ENCODE measurements at regions not wholly inside any gene's neighbourhood (a gene's known extent, or its start where the extent isn't known, plus 50 kb on each side); places are given as distances from the start of the nearest gene placed in this dataset.

DNA sequence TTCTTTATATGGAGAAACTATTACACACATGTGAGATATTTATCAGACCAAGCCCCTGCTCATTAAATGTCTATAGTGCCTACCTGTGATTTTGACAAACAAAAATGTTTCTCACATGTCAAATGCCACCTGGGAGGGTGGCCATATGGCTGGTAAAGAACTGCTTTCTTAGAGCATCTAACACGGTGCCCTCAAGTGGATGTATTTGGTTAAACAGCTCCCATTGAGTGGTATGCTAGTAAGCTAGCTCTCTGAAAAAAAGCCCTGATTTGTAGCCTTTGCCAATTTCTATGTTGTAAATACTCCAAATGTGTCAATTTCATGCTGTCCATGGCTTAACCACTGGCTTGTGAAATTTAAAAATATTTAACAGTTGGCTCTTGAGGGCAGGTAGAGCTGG lies 94.6 kb downstream of the PMAIP1 start:
- TF ChIP-seq ZSCAN30 (tag by site-specific recombination; IDR thresholded peaks at IDR 0.05): no peak
- no peak for TF ChIP-seq KLF16 (tag by site-specific recombination; IDR thresholded peaks at IDR 0.05)
- TF ChIP-seq, protein P1, sequence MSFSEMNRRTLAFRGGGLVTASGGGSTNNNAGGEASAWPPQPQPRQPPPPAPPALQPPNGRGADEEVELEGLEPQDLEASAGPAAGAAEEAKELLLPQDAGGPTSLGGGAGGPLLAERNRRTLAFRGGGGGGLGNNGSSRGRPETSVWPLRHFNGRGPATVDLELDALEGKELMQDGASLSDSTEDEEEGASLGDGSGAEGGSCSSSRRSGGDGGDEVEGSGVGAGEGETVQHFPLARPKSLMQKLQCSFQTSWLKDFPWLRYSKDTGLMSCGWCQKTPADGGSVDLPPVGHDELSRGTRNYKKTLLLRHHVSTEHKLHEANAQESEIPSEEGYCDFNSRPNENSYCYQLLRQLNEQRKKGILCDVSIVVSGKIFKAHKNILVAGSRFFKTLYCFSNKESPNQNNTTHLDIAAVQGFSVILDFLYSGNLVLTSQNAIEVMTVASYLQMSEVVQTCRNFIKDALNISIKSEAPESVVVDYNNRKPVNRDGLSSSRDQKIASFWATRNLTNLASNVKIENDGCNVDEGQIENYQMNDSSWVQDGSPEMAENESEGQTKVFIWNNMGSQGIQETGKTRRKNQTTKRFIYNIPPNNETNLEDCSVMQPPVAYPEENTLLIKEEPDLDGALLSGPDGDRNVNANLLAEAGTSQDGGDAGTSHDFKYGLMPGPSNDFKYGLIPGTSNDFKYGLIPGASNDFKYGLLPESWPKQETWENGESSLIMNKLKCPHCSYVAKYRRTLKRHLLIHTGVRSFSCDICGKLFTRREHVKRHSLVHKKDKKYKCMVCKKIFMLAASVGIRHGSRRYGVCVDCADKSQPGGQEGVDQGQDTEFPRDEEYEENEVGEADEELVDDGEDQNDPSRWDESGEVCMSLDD (tag by site-specific recombination; IDR thresholded peaks at IDR 0.05): no peak
- no peak for TF ChIP-seq ZNF121 (tag by site-specific recombination; IDR thresholded peaks at IDR 0.05)
- no peak for TF ChIP-seq KLF1 (tag by site-specific recombination; IDR thresholded peaks at IDR 0.05)
- TF ChIP-seq, protein P2, sequence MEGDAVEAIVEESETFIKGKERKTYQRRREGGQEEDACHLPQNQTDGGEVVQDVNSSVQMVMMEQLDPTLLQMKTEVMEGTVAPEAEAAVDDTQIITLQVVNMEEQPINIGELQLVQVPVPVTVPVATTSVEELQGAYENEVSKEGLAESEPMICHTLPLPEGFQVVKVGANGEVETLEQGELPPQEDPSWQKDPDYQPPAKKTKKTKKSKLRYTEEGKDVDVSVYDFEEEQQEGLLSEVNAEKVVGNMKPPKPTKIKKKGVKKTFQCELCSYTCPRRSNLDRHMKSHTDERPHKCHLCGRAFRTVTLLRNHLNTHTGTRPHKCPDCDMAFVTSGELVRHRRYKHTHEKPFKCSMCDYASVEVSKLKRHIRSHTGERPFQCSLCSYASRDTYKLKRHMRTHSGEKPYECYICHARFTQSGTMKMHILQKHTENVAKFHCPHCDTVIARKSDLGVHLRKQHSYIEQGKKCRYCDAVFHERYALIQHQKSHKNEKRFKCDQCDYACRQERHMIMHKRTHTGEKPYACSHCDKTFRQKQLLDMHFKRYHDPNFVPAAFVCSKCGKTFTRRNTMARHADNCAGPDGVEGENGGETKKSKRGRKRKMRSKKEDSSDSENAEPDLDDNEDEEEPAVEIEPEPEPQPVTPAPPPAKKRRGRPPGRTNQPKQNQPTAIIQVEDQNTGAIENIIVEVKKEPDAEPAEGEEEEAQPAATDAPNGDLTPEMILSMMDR (tag by site-specific recombination; IDR thresholded peaks at IDR 0.05): no peak; the same call in 1 of the 2 replicates
- no peak for TF ChIP-seq ZSCAN18 (tag by site-specific recombination; IDR thresholded peaks at IDR 0.05)
- no peak for TF ChIP-seq TCF7L2 (IDR thresholded peaks at IDR 0.05; ENCODE audit: borderline replicate concordance, low read depth, low read length)
- TF ChIP-seq, protein P3, sequence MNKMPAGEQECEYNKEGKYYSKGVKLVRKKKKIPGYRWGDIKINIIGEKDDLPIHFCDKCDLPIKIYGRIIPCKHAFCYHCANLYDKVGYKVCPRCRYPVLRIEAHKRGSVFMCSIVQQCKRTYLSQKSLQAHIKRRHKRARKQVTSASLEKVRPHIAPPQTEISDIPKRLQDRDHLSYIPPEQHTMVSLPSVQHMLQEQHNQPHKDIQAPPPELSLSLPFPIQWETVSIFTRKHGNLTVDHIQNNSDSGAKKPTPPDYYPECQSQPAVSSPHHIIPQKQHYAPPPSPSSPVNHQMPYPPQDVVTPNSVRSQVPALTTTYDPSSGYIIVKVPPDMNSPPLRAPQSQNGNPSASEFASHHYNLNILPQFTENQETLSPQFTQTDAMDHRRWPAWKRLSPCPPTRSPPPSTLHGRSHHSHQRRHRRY (tag by site-specific recombination; IDR thresholded peaks at IDR 0.05): no peak
- TF ChIP-seq, protein P4, sequence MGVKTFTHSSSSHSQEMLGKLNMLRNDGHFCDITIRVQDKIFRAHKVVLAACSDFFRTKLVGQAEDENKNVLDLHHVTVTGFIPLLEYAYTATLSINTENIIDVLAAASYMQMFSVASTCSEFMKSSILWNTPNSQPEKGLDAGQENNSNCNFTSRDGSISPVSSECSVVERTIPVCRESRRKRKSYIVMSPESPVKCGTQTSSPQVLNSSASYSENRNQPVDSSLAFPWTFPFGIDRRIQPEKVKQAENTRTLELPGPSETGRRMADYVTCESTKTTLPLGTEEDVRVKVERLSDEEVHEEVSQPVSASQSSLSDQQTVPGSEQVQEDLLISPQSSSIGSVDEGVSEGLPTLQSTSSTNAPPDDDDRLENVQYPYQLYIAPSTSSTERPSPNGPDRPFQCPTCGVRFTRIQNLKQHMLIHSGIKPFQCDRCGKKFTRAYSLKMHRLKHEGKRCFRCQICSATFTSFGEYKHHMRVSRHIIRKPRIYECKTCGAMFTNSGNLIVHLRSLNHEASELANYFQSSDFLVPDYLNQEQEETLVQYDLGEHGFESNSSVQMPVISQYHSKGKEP (tag by site-specific recombination; IDR thresholded peaks at IDR 0.05): no peak

Data from HEK293 (cell line).